NCI-H526 treated with DMSO at 0.1 percent for 48 hours (cell line): ENCODE measurements at regions not wholly inside any gene's neighbourhood (a gene's known extent, or its start where the extent isn't known, plus 50 kb on each side); places are given as distances from the start of the nearest gene placed in this dataset.

Experiments used
- DNase-seq: peaks from one replicate; lab custom pipeline; 2025; lab: John Stamatoyannopoulos, UW

GRCh38 chr11:97290464-97291041 lies 900.7 kb downstream of the JRKL start:
- DNase-seq, result no peak

DNA sequence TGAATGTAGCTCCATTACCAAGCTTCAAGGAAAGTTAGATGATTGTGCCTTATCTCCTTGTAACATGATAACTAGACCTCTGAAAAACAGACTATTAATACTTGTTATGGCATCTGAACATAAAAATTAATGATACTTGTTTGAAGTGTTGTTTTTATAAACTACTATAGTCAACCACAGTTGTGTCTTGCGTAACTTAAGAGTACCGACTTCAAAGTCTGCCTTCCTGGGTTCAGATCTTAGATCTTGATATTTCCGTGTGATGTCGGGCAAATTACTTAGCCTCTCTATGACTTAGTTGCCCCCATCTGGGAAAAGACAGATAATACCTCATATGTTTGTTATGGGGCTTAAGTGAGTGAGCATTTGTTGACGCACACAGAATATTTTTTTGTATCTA lies 906.5 kb downstream of the JRKL start:
- DNase-seq, result no peak

GRCh38 chr11:97309291-97309690 lies 919.5 kb downstream of the JRKL start:
- no peak for DNase-seq

GRCh38 chr11:97325693-97326092 lies 935.9 kb downstream of the JRKL start:
- no peak for DNase-seq

GRCh38 chr11:97332271-97332670 lies 942.5 kb downstream of the JRKL start:
- no peak for DNase-seq

GRCh38 chr11:97336064-97336463 lies 946.3 kb downstream of the JRKL start:
- DNase-seq, result no peak

DNA sequence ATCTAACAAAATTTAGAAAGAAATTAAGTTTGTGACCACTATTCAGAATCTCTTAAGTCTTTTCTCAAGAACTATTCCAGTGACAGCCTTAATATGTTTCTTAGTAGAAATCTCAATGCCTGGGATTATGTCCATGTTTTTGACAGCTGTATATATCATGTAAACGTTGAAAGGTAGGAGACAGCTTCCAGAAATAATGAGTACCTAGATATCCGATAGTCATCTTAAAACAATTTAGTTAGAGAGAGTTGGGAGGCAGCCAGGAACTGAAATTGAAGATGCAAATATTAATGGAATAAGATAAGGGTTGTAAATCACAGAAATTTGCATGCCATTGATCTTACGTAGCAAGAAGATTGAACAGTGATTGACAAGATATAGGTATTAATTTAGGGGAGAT lies 955.2 kb downstream of the JRKL start:
- peak; percentile 46 for DNase-seq

- no peak for DNase-seq
Measured at GRCh38 chr11:97349201-97349600, 959.4 kb downstream of the JRKL start.

DNA sequence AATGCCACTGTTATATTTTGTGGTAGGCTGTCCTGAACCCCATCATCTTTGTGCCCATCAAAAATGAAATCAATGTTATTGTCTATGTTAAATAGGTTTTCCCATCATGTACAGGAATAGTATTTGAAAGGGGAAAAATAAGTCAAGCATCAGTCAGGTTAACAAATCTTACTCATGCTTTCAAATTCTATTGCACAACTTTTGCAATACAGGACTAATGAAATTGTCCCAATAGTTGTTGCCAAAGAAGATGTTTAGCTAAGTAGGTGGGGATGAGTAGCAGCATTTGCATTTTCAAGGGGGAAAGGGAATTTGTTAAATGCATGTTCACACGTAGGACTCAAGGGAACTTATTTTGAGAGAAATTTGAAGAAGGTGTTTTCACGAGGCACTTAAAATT lies 962.1 kb downstream of the JRKL start:
- no peak for DNase-seq

- DNase-seq, result no peak
Measured at GRCh38 chr11:97354026-97354425, 964.2 kb downstream of the JRKL start.

DNA sequence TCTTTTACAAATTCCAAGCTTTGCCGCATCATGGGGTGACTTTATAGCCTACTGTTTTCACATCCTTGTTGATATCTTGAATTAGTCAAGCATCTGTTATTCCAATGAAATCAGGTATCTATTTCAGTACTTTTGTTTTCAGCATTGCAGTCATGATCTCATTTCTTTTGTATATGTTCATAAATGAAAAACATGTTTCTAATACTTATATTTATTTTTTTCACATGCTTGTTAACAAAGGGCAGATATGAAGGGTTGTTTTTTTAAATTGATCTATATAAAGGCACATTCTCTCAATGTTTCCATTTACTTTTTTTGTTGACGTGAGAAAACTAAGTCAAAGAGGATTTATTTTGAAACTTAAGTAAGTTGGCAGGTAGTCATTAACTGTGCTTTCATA lies 964.8 kb downstream of the JRKL start:
- no peak for DNase-seq

DNA sequence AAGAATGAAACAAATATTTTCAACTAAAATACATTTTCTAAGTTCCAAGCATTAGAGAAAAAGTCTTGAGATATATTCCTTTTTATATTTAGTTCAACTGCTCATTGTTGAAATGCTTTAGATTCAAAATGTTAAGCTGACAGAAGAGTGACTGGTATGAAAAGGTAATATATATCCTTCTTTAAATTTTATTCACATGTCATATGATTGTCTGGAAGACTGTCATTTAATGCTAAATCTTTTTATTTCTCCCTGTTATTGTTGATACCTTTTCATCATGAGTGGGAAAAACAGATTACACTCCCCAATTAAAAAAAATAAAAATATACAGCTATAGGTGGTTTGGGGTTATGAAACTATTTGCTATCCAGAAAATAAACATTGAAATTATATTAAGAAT lies 965.4 kb downstream of the JRKL start:
- DNase-seq, result no peak

GRCh38 chr11:97356144-97356543 lies 966.3 kb downstream of the JRKL start:
- peak; percentile 43 for DNase-seq

DNA sequence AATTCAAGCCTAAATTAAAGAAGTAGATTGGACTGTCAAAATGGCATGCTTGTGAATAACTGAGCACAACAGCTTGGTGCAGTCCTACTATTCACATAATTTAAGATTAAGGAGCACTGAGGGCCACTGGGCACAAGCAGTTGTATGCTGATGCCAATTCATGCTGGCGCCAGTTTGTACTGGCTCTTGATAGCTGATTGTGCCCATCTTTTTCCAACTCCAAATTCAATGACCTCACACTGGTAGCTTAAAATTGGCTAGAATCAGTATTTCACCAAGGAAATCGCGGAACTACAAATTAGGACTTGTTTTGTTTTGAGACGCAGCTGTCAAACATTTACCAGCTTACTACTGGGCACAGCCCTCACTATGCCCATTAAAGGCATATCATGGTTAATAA lies 969.2 kb downstream of the JRKL start:
- DNase-seq, result no peak

GRCh38 chr11:97361812-97362378 lies 972.1 kb downstream of the JRKL start:
- no peak for DNase-seq

- DNase-seq, result no peak
Measured at GRCh38 chr11:97363331-97363730, 973.5 kb downstream of the JRKL start.

DNA sequence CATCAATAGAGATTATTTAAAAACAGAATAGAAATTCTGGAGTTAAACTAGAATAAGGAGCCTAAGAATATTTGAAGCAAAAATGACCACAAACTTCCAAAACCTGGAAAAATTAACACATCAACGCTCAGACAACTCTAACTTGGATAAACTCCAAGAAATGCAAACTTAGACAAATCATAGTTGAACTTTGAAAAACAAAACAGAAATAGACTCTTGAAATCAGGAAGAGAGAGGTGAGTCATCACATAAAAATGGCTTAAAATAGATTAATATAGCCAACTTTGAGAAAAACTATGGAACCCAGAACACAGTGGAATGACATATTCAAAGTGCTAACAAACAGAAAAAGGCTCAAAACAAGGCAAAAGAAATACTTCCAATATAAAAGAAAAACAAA lies 974.2 kb downstream of the JRKL start:
- no peak for DNase-seq

GRCh38 chr11:97367406-97368083 lies 977.7 kb downstream of the JRKL start:
- DNase-seq, result no peak

- DNase-seq, result no peak
Measured at GRCh38 chr11:97389270-97389669, 999.5 kb downstream of the JRKL start.

- DNase-seq, result no peak
Measured at GRCh38 chr11:97398246-97398645, 1008.4 kb downstream of the JRKL start.

GRCh38 chr11:97409141-97409540 lies 1019.3 kb downstream of the JRKL start:
- no peak for DNase-seq

DNA sequence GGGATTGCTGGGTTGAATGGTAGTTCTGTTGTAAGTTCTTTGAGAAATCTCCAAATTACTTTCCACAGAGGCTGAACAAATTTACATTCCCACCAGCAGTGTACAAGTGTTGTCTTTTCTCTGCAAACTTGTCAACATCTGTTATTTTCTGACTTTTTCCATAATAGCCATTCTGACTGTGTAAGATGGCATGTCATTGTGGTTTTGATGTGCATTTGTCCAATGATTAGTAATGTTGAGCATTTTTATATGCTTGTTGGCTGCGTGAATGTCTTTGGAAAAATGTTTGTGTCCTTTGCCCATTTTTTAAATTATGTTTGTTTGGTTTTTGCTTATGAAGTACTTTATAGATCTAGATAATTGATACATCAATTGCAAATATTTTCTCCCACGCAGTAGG lies 1025.0 kb downstream of the JRKL start:
- DNase-seq, result no peak

- no peak for DNase-seq
Measured at GRCh38 chr11:97419729-97420128, 1029.9 kb downstream of the JRKL start.

GRCh38 chr11:97428247-97428790 lies 1038.5 kb downstream of the JRKL start:
- DNase-seq, result no peak
